Activated CD8-positive, alpha-beta memory T cell treated with anti-CD3 and anti-CD28 coated beads, Interleukin-2, amount 50 U/mL, for 24 hours (primary cell): ENCODE measurements at regions not wholly inside any gene's neighbourhood (a gene's known extent, or its start where the extent isn't known, plus 50 kb on each side); places are given as distances from the start of the nearest gene placed in this dataset.

Experiments used
- DNase-seq: peaks from one replicate; pipeline ENCODE4 v3.0.0-alpha.2; 2020; ENCODE audit errors: extremely low read depth

DNA sequence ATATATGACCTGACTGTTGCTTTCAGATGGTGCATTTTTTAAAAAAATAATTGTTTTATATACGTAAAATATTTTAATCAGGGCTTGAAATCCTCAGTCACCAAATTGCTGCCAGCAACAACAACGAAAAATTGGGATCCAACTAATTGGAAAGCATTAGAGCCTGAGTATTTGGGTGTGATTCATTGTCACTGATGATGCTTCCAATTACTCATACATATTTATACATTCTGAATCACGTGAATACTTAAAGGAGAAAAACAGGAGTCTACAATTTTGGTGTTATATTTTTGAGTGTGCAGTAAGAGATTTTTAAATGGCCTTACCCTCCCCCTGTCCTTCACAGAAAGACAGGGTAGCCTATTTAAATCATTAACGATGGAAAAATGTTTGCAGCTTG is 765.6 kb upstream of the TENM3 start:
- no peak for DNase-seq

DNA sequence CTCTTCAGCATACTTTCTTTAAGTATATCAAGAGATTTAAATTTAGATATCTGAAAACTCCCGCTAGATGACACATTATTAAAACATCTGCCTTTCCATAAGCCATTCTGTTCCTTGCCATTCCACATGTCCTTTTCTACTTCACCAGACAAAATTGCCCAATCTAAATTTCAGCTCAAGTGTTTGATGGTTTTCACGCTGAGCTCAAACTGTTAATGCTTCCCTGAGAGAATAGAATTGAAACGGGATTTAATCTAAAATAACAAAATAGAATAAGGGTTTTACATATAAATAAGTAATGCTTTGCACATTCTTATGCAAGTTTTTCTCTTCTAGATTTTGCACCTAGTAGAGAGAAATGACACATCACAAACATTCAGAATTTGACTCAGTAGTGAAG is 764.5 kb upstream of the TENM3 start:
- no peak for DNase-seq

DNA sequence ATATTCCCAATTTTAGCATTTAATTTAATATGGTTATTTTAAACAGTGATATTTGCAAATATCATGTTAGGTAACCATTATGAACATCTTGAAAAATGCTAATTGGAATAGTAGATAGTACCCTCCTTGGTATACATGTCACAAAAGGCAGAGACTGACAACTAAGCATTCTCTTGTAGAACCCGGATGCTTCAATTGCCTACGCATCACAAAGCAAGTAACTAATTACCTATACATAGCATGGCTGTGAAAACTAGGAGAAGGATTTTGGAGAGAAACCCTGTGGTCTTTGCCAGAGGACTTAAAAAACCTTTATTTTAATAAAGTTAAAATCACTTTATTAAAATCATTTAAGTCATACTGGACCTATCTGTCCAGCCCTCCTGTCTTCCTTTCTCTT is 764.1 kb upstream of the TENM3 start:
- DNase-seq = no peak

DNA sequence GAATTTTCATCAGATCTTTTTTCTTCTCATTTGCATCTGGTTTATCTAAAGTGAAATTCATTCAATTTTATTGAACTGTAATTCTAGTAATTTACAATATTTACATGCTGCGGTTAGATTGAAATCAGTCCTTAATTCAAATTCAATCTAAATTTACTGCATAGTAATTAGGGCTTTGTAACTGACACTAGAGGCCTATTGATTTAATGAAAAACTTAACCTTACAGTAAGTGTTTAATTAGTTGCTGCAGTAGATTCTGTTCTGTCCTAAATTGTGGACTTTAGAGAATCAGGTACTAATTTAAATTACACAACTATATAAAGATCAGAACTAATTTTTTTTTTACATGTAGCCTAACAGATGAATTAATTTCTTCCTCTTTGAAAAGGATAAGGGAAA is 758.8 kb upstream of the TENM3 start:
- no peak for DNase-seq

DNA sequence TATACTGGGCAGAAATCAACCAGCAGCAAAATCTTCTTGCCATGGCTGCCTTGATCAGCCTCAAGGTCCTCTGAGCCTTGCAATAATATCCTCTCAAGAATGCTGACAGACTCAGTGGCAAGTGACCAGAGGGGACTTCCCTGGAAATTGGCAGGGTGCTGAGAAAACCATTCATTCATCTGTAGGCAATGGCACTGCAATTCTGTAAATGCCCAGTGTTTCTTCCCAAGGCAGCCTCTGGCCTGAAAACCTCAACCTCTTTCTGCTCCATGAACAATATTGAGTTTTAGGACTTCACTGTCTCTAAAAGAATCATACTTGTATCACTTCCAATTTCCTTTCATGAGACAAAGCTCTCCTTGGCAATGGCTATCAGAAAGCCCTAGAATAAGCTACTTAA is 754.3 kb upstream of the TENM3 start:
- no peak for DNase-seq

DNA sequence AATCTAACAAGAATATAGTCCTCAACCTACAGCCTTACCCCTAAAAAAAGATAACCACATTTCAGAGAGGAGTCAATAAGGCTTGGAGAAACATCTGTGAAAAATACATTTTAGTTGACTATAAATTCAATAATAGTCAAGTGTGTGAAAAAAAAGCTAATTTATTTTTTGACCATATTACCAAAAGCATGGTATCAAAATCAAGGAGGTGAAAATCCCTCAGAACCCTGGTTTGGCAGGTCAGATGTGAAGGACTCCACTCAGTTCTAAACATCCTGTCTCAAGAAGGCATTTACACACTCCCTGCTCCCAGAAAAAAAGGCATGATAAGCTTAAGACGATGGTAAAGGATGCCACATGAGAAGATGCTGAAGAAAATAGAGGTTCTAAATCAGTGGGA is 745.1 kb upstream of the TENM3 start:
- DNase-seq = no peak

DNA sequence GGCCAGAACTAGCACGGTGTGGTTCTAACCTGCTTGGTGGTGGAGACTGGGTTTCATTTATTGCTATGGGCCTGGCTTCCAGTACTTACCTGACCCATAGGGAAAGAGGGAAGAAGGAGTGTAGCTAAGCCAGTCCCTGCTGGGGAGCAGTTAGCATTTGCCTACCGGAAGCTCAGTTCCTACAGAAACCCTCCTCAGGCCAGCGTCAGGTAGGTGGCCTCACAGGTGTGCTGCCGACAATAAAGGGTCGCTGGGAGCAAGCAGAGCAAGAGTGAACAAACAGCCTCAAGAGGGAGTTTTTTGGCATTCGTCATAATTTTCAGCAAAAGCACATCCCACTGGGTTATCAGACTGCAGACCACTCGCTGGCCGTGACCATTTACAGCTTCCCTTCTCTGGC is 740.6 kb upstream of the TENM3 start:
- no peak for DNase-seq

DNA sequence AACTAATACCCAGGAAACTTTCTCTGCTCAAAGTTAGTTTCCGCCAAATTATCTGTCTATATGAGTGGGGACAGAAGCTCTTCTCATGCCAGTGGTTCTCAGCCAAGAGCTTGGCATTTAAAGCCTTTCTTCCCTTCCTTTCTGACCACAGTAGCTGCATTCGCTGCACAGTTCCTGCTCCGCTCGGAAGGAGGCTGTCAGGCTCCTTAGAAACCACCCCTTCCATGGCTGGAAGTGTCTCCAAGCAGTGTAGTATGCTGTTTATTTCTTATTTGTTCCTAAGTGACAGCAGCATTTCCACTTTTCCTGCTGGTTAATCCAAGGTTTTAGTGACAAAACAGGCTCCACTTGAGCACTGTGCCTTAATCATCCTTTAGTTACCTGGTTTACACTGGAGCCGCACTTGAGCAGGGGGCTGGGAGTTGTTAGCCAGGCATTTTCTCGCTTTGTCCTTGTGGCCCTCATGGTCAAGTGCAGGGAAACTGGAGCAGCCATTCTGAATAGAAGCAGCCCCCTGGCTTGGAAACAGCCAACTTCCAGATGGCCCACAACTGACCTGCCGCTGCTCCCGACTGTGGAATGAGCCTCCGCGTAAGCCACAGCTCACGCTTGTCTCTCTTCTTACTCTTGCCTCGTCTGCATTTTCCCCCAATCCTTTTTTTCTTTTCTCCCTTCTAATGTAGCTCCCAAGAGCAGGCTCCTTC is 739.4 kb upstream of the TENM3 start:
- DNase-seq = no peak

DNA sequence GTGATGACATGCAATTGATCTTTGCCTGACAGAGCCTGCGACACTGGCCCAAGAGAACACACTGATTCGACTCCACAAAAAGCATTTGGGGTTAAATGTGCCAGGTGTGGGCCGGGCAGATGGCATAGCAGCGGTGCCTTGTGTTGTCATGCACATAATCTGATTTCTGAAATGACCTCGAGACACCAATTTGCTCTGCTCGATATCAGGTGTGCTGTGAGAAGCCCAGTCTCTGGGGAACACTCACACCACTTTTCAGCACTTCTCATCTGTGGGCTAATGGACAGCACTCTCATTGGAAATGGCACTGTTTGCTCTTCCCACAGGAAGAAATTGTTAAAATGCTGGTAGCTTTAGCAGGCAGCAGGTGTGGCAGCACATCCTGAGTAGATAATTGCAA is 738.3 kb upstream of the TENM3 start:
- no peak for DNase-seq

DNA sequence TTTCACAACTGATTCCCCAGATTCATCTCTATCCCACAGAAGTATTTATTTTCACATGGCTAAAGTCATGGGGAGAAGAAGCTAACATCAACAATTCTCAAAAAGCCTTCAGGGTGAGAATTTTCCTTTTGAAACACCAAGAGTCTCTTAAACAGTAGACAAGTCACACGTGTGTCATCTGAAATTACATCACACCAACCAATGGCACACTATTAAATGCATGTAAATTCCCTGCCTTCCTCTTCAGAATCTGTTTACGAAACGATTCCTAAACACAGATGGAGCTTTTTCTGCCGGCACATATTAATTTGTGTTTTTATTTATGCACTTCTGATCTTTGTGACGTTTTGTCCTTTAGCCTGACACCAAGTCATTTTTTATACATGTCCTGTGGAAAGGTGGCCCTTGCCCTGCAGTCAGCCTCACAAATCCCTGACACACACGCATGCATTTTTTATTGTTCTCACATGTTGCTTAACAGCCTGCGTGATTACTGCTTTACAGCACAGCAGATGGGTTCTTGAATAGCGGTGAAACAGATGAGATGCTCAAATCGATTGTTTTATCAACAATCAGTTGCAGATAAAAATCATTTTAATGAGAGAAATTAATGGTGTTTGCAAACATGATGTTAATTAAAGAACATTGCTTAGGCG is 735.9 kb upstream of the TENM3 start:
- DNase-seq = no peak

DNA sequence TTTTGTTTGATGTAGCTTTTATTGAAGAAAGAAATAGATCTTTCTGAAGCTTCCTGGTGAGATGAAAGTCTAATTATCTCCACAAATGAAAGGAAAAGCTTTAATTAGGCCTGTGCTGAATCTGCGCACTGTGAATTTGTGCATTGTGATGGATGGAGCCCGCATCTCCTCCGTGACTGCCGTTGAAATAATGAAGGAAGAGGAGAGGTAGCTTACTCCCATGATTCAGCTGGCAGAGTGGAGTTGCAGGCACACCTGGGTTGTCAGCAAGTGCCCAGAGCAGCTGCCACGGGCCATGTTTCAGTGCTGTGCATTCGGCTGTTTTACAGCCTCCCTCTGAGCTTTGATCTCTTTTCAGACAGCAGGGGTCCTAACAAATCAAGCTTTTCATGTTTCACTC is 735.3 kb upstream of the TENM3 start:
- DNase-seq = no peak

DNA sequence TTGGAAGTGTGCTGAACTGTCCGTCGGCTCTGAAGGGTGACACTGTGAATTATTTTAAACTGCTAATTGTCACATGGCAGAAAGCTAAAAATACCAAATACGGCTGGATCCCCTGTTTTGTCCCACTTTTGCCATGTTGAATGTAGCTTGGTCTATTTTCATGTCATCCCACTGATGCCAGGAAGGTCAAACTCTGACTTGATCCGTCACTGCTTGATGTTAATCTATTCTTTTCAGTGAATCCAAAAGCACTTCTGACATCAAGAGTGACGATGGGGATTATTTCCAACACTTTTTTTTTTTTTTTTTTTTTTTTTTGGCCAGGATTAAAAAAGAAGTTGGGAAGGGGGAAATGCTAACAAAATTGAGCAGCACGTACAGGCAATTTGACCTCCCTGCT is 734.6 kb upstream of the TENM3 start:
- no peak for DNase-seq

DNA sequence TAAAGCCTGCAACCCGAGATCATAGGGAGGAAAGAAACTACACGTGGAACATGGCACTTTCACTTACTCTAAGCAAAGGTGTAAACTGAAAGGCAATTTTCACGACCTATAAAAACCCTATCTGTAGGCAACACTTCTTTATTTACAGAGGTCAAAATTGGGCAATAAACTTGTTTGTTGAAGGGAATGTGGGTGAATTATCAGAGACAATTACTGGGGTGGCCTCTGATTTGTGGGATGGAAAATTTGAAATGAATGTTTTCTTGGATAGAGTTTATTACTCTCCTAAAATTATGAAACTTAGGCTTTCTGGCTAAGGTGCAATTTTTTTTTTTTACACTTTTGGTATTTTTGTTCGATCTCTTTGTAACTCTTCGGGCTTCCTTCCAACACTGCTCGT is 734.1 kb upstream of the TENM3 start:
- DNase-seq = no peak

DNA sequence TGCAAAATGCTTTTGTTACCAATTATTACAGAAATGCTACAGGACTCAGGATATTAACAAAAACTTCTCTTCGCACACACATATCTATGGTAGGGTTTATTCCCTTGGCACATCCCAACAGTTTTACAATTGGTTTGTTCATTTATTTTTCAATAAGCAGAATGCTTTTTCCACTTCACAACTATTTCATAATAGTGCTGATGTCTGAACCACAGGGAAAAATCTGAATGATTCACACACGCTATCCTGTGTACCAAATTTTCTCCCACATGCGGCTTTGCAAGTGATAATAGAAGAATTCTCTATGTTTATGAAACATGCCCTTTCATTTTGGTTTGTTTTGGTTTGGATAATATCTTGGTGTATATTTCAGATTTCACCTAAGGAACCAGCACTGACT is 725.7 kb upstream of the TENM3 start:
- DNase-seq = no peak

DNA sequence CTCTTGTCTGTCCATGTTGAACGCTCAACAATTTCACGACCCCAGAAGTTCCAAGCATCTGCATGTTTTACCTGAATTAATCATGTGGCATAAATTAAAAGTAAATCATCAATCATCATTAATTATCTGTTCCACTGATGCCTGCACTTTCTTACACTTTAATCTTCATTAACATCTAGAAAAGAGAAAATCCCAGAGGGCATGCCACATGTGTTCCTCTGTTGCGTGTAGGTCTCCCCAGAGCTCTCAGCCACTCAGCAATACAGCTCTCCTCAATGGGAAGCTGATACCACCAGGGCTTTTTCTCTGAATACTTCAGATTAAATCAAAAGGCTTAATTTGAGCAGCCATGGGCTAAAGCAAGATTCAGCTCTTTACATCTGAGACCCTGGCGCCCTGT is 722.4 kb upstream of the TENM3 start:
- DNase-seq = no peak

DNA sequence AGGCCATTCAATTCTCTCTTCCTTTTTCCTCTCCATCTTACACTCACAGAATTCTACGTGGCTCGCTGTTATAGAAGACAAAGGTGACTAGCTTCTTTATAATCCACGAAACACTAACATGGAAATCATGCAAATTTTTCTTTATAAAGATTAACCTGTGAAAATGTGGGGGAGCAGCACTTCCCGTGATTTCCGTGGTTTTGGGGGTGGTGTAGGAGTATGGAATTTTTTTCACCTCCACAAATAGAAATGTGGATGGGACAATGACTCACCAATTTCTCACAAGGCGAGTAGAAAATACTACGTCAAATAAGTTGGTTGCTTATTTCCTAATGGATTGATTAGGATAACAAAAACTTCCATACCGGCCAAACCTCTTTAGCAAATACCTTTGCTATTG is 719.2 kb upstream of the TENM3 start:
- no peak for DNase-seq

DNA sequence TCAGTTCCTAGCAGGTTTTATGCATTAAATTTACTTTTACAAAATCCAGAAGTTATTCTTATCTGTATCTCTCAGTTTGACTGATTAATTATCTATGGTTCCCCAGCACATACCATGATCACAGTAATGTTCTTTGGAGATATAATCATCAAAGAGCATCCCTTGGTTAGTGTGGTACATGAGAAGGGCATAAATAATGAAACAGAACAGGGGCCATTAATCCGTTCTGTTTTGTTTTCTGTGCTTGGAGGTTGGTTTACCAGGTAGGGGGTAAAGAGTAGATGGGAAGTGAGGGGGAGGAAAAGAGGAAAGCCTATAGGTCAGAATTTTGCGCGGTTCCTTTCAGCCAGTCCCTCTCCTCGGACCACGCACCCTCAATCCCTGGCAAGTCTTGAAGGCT is 718.7 kb upstream of the TENM3 start:
- no peak for DNase-seq

DNA sequence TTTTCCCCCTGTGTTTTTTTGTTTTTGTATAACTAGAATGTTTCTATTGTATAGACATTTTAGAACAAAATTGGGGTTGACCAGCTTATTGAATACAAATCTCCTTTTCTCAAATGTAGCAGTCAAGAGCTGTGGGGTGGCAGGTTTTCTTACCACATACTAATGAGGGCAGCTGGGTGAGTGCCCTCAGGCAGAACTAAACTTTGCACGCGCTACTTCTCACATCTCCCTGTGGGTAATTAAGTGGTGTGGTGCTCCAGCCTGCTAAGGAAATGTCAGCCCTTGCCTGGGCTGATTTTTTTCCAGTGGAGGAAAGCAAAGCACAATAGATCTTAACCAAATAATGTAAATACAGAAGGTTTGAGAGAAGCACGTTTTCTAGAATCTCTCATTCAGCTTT is 717.6 kb upstream of the TENM3 start:
- DNase-seq = no peak

DNA sequence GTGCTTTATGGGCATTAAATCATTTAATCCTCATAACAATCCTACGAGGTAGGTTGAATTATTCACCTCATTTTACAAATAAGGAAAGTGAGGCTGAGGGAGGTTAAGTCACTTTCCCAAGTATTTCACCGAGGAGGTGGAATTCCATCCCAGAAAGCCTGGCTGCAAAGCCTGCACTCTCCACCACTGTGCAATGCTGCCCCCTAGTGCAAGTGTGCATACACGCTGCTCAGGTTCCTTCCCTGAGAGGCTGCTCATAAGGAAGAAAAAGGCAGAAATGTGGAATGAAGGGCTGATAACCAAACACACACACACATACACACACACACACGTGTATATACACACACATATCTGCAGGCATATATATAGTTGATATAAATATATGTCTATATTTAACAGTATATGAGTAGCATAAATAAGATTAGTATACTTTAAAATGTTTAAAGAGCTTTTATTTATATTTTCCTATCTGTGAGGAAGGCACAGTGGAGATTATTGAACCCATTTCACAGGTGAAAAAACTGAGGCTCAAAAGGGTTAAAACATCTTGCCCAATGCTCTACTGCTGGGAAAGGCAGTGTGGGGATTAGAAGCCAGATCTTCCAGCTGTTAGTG is 714.5 kb upstream of the TENM3 start:
- no peak for DNase-seq

DNA sequence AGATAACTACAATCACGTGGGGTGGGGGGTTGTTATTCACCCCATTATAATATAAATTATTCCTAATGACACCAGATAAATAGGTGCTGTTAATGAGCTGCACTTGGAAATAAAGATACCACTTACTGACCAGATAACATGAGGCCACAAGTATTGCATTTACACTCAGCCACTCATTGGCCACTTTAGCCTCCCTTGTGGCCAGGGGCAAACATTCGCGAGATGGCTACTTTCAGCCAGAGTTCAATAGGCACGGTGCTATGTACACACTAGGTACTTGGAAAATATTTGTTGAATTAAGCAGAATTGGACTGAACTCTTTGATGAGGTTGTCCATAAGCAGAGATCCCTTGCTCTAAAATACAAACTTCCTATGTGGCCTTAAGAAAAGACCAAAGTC is 713.7 kb upstream of the TENM3 start:
- DNase-seq = no peak

DNA sequence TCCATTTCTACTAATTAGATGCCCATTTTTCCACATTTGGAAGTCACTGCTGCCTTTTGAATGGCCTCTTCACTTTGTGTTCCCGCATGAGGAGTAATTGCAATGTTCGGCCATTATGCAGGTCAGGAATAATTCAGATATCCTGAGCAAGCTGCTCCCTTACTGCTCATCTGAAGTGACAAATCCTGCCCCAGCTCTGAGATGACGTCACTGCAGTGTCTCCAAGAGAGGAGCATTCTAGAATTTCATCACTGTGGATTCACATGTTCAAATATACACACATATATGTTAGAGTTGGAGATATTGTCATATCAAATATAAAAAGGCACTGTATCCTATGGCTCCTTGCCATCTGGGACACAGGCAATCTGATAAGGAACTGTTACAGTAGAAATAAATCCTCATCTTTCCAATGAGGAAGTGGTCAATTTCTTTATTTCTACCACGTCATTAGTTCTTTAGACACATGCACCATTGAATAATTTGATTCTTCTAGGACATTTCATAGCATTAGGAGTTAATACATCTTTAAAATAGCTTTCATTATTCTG is 706.9 kb upstream of the TENM3 start:
- no peak for DNase-seq

DNA sequence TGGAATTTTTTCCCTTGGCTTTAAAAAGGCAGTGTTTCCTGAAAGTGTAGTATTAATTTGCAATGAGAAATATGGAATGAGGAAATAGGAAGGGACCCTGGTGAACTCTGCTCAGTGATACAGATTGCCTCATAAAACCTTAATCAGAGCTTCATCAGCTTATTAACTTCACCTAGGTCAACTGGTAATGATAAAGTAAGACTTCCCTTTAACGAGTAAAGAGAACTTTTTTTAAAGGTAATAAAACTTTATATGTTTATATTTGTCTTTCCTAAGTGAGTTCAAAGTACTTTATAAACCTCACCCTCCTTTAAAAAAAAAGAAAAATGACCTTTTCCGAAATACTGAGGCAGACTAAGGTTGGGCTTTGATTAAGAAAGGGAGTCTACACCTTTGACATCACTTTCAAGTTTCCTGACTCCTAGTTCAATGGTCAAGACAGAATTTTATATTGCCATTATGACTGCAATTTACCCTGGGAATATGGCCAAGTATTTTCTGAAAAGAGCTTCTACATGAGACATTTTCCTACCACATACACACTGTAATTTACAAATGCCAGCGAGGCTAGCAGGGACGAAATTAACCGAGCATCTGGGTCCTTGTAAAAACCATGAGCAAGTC is 706.3 kb upstream of the TENM3 start:
- no peak for DNase-seq

DNA sequence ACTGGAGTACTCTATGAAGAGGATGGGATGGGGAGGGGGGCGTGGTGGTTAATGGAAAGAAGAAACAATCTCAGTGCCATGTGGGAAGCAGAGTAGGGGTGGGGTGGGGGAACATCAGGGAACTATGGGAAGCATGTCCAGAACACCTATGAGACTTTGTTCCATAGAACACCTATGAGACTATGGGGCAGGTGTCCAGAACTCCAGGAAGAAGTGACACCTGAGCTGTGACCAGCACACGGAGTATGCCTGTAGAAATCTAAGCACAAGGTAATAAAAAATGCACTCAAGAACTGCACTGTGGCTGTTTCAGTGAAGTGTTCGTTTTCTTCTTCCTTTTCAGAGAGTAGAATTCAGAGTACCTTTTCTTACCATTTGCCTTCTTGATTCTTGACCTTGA is 704.8 kb upstream of the TENM3 start:
- DNase-seq = no peak
